Fibroblast of mammary gland (primary cell): ENCODE measurements at regions not wholly inside any gene's neighbourhood (a gene's known extent, or its start where the extent isn't known, plus 50 kb on each side); places are given as distances from the start of the nearest gene placed in this dataset.

Experiments used
- DNase-seq: peaks from one replicate; pipeline ENCODE4 v3.0.0-alpha.2; 2010; ENCODE audit warnings: low read depth
- H3K4me3 ChIP-seq: 2 replicates; pipeline ENCODE4 v1.5.1; 2011; ENCODE audit warnings: low read depth, mild to moderate bottlenecking, low read length, moderate library complexity; ENCODE audit not compliant: control insufficient read depth
- TF ChIP-seq, protein P1 (sequence below): conservative IDR thresholded peaks from 2 replicates; pipeline ENCODE4 v1.5.1; 2011; ENCODE audit warnings: low read depth, low read length, inconsistent platforms; ENCODE audit not compliant: control insufficient read depth, insufficient read depth

DNA sequence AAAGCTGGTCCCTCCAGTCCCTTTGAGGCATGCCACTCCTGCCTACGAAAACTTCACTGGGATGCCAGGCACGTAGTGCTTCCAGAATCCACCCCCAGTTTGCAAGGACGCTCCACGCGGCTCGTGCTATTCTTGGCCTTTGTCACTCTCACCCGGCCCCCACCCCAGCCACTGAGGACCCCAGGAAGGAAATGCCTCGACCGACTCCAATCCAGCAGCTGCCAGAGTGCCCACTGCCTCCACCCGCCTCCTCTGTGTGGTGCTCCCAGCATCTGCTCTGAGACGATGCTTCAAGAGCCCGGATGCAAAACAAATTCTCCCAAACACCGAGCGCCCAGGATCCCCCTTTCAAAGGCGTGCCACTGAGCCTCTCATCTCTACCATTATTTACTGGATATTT, 123.9 kb downstream of the RFLNA start:
- TF ChIP-seq, protein P1, sequence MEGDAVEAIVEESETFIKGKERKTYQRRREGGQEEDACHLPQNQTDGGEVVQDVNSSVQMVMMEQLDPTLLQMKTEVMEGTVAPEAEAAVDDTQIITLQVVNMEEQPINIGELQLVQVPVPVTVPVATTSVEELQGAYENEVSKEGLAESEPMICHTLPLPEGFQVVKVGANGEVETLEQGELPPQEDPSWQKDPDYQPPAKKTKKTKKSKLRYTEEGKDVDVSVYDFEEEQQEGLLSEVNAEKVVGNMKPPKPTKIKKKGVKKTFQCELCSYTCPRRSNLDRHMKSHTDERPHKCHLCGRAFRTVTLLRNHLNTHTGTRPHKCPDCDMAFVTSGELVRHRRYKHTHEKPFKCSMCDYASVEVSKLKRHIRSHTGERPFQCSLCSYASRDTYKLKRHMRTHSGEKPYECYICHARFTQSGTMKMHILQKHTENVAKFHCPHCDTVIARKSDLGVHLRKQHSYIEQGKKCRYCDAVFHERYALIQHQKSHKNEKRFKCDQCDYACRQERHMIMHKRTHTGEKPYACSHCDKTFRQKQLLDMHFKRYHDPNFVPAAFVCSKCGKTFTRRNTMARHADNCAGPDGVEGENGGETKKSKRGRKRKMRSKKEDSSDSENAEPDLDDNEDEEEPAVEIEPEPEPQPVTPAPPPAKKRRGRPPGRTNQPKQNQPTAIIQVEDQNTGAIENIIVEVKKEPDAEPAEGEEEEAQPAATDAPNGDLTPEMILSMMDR = no peak
- DNase-seq = no peak
- no peak overlapping the region for H3K4me3 ChIP-seq

DNA sequence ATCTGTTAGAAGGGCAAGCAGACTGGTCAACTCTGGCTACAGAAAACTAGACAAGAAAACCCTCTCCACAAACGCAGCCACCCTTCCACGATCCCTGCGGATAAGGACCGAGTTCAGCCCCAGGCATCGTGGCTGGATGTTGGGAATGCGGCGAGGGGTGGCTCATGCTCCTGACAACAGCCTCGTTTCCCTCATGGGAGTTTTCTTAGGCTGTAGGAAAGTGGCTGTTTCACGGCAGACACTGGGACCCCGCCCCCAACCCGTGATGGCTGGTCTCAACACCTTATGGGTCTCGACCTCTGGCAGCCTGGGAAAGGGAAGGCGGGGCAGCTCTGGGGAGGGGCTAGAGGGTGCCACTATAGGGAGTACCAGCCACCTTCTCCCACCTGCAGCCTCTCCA, 123.3 kb downstream of the RFLNA start:
- H3K4me3 ChIP-seq = no peak overlapping the region
- TF ChIP-seq, protein P1 = no peak
- no peak for DNase-seq

DNA sequence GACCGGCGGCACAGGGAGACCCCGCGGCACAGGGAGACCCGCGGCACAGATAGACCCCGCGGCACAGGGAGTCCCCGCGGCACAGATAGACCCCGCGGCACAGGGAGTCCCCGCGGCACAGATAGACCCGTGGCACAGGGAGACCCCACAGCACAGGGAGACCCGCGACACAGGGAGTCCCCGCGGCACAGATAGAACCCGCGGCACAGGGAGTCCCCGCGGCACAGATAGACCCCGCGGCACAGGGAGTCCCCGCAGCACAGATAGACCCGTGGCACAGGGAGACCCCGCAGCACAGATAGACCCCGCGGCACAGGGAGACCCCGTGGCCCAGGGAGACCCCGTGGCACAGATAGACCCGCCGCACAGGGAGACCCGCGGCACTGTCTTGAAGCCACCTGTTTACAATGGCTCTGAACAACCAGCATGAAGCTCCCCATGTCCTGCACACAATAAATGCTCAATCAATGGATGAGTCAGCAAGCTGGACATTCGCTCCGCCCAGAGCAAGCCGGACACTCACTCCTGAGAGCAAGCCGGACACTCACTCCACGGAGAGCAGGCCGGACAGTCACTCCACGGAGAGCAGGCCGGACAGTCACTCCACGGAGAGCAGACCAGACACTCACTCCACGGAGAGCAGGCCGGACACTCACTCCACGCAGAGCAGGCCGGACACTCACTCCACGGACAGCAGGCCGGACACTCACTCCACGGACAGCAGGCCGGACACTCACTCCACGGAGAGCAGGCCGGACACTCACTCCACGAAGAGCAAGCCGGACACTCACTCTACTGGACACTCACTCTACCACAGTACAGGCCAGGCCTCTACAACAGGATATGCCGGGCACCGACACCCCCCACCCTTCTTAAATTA, 121.9 kb downstream of the RFLNA start:
- DNase-seq = peak; percentile 58
- TF ChIP-seq, protein P1 = no peak
- H3K4me3 ChIP-seq = no peak overlapping the region

DNA sequence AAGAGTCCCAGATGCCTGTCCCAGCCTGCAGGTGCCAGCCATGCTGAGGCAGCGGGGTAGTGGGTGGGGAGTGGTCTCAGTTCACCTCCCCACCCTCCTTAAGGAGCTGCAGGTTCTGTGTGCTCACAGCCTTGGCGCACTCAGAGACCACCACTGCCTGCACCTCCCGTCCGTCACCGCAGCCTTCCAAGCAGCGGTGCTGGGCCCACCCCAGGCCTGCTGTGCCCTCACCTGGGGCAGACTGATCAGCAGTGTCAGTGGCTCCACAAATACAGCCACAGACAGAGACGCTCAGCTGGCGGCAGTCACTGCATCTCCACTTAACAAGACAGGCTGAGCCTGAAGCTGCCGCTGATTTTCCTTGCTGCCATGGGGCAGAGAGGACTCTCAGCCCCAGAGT, 120.2 kb downstream of the RFLNA start:
- TF ChIP-seq, protein P1 = no peak
- H3K4me3 ChIP-seq = no peak overlapping the region
- DNase-seq = no peak

DNA sequence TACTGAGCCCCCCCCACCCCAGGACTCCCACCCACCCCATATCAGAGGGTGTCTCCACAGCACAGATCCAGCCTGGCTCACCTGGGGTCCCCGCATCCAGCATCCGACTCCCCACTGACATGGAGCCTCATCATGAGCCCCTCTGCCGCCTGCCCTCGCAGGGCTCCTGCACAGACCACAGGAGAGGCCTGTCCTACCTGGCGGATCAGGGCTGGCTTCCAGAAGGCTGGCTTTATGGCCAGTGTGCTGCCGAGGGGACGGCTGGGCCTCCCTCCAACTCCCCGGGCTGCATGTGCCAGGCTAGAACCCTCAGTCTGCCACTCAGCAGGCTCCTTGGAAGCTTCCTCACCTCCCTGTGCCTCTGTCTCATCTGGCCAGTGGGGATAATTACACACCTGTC, 119.0 kb downstream of the RFLNA start:
- no peak for DNase-seq
- TF ChIP-seq, protein P1 = no peak
- no peak overlapping the region for H3K4me3 ChIP-seq

DNA sequence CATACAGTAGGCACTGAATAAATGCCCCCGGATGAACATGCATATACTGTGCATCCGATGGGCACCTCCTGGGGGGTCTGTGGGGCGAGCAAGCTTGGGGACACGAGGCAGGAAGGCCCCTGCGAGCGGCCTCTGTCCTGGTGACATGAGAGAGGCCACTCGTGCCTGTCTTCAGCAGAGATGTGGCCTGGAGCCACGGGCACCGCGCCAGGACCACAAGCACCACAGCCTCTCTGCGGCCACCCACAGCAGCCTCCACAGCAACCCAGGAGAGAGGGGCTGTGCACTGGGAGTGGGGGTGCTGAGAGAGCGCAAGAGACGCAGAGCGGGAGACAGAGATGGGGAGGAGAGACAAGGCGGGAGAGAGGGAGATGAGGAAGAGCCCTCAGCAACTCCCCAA, 118.5 kb downstream of the RFLNA start:
- no peak for DNase-seq
- TF ChIP-seq, protein P1 = no peak
- no peak overlapping the region for H3K4me3 ChIP-seq
